WTC11 (cell line): ENCODE measurements at regions not wholly inside any gene's neighbourhood (a gene's known extent, or its start where the extent isn't known, plus 50 kb on each side); places are given as distances from the start of the nearest gene placed in this dataset.

ENCODE experiments used
- CBFB ChIP-seq: sonication (generic); formaldehyde crosslinking; IDR thresholded peaks from 2 replicates; pipeline ENCODE4 v1.8.1; 2022; ENCODE audit warnings: mild to moderate bottlenecking, low read depth, missing genetic modification reagents
- CREB1 ChIP-seq: sonication (generic); formaldehyde crosslinking; IDR thresholded peaks from 2 replicates; pipeline ENCODE4 v1.8.0; 2023; ENCODE audit warnings: mild to moderate bottlenecking, missing genetic modification reagents
- CTCF ChIP-seq: fragments of 200-600 bp; IDR thresholded peaks from 2 replicates; pipeline ENCODE4 v1.8.0; 2022; ENCODE audit warnings: antibody characterized with exemption
- ELF4 ChIP-seq: sonication (generic); formaldehyde crosslinking; IDR thresholded peaks from 2 replicates; pipeline ENCODE4 v1.8.1; 2022; ENCODE audit warnings: low read depth, mild to moderate bottlenecking, moderate library complexity, missing genetic modification reagents
- MXD4 ChIP-seq: fragments of 250-450 bp; sonication (Bioruptor Pico); IDR thresholded peaks from 2 replicates; pipeline ENCODE4 v1.8.0; 2021; ENCODE audit warnings: mild to moderate bottlenecking, moderate library complexity, borderline replicate concordance
- RELA ChIP-seq: sonication (generic); formaldehyde crosslinking; IDR thresholded peaks from 2 replicates; pipeline ENCODE4 v1.8.1; 2022; ENCODE audit warnings: missing genetic modification reagents, mild to moderate bottlenecking, borderline replicate concordance
- ZNF121 ChIP-seq: sonication (generic); formaldehyde crosslinking; IDR thresholded peaks from 2 replicates; pipeline ENCODE4 v1.8.0; 2023; ENCODE audit warnings: missing genetic modification reagents
- TF ChIP-seq, protein P1 (sequence below): sonication (generic); formaldehyde crosslinking; IDR thresholded peaks from 2 replicates; pipeline ENCODE4 v1.8.0; 2022; ENCODE audit warnings: mild to moderate bottlenecking, missing genetic modification reagents

- TF ChIP-seq ZNF121 (CRISPR knock-in tag) (no peak), RELA (CRISPR knock-in tag) (no peak), CTCF (no peak), CREB1 (no peak), ELF4 (CRISPR knock-in tag) (no peak), MXD4 (no peak), CBFB (no peak)
- TF ChIP-seq, protein P1, sequence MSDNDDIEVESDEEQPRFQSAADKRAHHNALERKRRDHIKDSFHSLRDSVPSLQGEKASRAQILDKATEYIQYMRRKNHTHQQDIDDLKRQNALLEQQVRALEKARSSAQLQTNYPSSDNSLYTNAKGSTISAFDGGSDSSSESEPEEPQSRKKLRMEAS (CRISPR knock-in tag), result no peak
Measured at GRCh38 chr2:48817355-48817754, 61.8 kb upstream of the LHCGR start.
